ENCODE measurements at regions not wholly inside any gene's neighbourhood (a gene's known extent, or its start where the extent isn't known, plus 50 kb on each side); places are given as distances from the start of the nearest gene placed in this dataset.

DNA sequence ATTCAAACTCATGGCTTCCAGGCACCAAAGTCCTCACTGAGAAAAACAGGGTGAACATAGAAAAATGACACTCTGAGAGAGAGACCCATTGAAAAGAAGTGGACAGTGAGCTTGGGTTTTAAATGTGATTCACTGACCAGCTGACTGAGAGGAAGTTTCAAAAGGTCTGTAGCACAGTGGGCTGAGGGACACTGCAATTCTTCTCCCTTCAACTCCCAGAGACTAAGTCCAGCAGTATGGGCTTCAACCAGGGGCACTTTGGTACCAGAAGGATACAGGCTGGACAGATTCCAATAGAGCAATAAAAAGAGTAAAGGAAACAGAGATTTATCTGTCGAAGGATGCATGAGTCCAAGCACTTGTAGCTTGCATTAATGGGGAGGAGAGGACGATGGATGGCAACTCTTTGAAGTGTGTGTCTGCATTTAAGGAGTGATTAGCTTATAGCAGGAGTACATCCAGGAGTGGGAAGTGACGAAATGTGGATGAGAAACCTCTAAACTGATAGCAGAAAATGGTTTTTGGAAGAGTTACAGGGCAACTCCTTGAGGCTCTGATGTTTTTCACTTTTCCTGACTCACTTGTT lies 117.0 kb upstream of the ANKRD55 start:
- TF ChIP-seq, protein P1, sequence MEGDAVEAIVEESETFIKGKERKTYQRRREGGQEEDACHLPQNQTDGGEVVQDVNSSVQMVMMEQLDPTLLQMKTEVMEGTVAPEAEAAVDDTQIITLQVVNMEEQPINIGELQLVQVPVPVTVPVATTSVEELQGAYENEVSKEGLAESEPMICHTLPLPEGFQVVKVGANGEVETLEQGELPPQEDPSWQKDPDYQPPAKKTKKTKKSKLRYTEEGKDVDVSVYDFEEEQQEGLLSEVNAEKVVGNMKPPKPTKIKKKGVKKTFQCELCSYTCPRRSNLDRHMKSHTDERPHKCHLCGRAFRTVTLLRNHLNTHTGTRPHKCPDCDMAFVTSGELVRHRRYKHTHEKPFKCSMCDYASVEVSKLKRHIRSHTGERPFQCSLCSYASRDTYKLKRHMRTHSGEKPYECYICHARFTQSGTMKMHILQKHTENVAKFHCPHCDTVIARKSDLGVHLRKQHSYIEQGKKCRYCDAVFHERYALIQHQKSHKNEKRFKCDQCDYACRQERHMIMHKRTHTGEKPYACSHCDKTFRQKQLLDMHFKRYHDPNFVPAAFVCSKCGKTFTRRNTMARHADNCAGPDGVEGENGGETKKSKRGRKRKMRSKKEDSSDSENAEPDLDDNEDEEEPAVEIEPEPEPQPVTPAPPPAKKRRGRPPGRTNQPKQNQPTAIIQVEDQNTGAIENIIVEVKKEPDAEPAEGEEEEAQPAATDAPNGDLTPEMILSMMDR (IDR thresholded peaks at IDR 0.05), result no peak
- no peak for TF ChIP-seq POLR2AphosphoS5 (IDR thresholded peaks at IDR 0.05)

All from suprapubic skin (tissue), 3 donors.